ENCODE measurements at regions not wholly inside any gene's neighbourhood (a gene's known extent, or its start where the extent isn't known, plus 50 kb on each side); places are given as distances from the start of the nearest gene placed in this dataset.

DNA sequence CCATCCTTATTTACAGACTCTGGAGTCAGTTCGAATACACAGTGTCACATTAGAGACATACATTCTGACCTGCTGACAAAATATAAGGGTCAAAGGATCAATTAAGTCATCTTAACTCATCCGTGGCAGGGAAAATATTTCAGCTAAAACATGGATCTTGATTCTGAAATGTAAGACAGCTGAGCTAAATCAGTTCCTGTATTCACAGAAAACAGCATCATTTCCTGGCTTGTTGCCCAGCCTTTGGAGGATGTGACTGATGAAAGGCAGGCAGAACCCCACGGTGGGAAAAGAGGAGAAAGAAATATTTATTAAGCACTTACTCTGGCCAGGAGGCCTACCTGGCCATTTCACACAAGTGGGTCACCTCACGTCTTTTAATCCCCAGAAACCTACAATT, 101.9 kb downstream of the GAS2L3 start:
- peak; percentile 49 for DNase-seq

DNA sequence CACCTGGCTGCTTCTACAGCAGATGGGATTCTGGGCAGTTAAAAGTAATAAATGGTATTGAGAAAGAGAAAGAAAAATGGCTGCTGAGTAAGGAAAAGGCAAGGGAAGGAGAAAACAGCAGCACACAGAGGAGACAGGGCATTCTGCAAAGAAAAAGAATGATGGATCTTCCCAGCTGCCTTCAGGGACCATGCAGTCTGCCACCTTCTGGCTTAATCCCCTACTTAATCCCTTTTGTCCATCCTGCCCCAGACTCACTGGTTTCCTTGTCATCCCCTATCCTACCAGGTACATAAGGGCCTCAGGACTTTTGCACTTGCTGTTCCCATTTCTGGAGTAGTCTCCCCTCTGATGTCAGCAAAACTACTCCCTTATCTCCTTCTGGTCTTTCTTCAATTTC, 107.6 kb downstream of the GAS2L3 start:
- DNase-seq = no peak

DNA sequence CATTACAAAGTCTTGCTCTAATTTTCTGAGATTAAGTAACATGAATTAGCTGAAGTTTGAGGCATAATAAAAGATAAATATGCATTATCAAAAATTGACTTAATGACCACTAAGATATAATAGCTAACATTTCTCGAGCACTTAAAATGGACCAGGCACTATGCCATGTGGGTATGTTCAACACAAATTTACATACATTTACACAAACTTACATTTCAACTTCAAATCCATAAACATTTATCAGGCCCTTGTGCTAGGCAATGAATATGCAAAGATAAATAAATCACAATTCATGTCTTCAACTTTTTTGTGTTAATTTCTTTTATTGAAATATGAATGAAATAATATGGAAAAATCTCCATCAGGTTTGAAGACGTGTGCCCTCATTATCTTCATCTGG, 108.7 kb downstream of the GAS2L3 start:
- no peak for DNase-seq

DNA sequence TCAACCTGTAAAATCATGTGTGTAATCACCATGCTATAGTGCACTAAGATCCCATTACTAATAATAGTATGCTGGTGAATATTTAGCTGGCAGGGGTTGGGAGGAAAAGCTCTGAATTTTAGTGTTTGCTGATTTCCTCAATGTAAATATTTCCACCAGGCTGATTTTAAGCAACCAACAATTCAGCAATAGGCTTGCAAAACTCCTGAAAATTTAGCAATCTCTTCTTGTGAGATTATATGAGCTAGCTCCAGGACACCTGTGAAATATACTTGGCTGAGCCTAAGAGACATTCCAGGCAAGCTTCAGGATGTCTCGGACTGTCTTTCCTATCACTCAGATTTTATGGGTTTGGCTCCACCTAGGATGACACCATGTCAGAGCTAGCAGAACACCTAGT, 106.9 kb upstream of the ANO4 start:
- no peak for DNase-seq

DNA sequence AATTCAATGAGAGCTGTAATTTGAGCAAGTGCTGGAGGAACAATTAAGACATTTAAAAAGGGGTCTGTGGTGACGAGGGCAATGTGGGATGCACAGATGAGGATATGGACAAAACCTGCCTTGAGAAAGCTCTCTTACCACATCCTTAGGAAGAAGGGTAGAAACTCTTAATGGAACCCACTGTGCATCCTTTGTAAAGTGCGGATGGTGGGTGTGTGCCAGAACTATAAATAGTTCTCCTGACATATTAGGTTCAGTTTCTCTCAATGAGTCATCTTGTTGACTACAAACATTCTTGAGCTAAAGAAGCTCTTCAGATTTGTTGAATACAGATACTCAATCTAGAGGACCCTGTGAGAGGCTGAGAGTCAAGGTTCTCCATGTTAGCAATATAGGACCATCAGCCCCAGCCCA, 106.1 kb upstream of the ANO4 start:
- no peak for DNase-seq

DNA sequence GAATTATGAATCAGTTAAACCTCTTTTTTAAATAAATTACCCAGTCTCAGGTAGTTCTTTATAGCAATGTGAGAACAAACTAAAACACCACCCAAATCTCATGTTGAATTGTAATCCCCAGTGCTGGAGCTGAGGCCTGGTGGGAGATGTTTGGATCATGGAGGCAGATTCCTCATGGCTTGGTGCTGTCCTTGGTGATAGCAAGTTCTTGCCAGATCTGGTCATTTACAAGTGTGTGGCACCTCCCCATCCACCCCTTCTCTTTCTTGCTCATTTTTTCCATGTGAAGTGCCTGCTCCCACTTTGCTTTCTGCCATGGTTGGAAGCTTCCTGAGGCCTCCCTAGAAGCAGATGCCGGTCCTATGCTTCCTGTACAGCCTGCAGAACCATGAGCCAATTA, 102.1 kb upstream of the ANO4 start:
- no peak for DNase-seq

DNA sequence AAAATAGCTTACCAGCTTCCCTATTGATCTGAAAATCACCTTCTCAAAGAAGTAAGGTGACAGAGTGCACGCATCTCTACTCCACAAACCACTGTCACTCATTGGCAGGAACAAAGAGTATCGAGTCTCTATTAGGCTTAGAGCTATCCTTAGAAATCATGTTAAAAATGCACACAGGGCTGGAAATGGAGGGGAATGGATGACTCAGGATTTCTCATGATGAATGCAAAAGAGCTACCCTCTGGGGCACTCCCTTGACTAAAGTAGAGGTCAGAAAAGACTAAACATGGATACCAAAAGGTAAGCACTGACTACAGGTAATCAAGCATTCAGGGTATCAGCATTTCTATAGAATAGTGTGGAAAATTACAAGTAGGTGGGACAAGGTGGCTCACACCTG, 96.1 kb upstream of the ANO4 start:
- no peak for DNase-seq

DNA sequence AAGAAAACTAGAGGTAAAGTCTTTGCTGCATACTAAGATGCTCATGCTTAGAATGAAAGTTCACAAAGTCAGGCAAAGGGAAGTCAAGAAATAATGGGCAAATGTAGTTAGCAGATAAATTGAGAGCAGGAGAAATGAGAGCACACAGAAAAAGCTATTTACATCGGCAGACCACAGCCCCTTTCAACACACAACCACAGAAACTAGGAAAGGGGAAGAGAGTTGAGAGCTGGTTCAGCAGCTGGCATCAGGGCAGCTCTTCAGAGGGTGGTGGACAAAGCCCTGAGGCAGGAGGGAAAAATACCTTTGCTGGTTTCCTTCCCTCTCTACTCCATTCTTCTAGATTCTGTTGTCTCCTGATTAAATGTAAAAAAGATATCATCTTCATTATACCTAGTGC, 95.4 kb upstream of the ANO4 start:
- no peak for DNase-seq

DNA sequence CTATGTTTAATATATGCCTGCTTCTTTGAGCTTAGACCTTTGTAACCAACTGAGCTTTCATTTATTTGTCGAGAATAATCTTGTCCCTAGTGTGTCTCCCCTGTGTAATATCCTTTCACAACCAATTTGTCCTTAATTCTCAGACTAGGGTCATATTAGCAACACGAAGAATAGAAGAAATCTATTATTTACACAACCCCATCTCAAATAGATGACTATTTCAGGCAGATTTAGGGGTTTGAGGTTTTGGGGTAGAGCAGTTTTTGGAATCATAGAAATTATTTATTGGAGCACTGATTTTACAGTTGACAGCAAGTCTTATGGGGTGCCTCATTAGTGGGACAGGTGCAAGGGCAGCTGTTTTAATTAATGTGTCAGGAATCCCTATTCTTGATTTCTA, 91.2 kb upstream of the ANO4 start:
- no peak for DNase-seq

DNA sequence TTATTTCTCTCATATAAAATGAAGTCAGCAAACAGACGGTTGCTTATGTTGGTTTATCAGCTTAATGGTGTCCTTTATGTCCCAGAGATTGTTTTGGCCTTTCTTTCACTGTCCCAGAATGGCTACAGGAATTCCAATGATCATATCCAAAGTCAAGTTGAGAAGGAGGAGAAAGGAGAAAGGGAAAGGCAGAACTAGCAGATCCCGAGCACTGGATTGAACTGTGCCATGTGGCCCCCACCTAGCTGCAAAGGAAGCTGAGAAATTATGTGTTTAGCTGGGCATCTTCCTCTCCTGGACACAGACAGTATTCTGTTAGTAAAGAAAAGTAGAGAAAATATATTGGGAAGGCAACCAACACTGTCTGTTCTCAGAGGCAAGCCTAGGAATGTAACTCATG, 90.7 kb upstream of the ANO4 start:
- no peak for DNase-seq

DNA sequence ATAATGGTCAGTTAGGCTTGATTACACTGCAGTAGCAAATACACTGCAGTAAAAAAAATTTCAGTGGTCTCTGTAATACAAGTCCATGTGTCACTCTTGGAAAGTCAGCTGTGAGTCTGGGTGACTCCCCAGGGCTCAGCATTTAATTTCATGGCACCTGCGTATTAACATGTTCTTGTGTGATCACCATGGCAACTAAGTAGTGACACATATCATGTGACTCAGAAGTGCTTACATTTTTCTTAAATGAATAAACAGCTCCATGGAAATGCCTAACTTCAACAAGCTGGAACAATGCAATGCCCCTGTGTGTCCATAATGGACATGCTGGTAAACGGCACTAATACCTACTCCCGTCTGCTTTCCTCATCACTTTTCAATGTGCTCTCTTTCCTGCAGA, 88.5 kb upstream of the ANO4 start:
- DNase-seq = no peak

DNA sequence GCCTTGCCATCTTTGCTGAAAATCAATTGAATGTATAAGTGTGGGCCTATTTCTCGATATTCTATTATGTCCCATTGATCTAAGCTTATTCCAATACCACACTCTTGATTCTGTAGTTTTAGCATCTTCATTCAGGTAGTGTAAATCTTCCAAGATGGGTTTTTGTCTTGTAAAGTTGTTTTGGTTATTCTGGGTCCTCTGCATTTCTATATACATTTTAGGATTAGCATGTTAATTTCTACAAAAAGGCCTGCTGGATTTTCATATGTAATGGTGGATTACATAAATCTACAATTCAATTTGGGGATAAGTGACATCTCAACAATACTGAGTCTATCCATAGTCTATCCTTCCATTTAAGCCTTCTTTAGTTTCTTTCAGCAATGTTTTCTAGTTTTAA, 86.0 kb upstream of the ANO4 start:
- DNase-seq = no peak

DNA sequence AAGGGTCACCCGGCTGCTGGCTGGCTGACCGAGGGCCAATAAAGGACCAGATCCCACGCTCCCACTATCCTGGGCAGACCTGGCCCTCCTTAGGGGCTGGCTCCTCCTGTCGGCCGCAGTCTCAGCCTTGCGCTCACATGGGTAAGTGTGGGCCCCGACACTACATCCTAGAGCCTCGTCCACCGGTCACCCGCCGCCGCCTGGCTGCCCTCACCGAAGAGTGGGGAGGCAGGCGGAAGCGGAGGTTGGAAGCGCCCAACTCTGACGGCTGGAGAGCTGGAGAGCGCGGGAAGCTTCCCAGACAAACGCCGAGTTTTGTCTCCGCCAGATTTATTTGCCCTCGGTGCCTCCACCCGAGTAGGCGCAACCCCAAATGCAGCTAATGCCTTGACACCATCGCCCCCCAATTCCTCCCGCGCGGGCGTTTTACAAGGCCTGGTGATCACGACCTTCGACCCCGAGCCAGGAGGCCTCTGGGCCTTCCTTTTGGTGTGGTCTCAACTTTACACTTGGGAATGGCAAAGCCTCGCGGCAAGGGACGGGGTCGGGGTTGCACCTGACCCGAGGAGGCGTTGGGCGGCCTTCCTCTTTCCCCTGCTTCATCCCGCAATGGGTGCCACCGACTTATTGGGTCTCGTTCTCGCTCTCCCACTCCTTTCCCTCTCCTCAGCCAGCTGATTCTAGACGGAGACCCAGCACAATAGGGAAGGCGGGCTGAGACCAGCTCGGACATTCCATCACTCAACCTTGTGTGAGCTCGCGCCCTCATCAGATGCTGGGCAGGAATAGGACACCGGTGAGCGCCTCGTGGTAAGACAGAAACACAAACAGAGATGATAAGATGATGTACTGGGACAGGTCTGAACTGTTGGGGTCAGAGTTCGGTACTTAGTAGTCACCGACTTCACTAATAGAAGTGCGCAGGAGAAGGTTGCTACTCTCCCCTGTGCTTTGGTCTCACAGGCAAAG, 78.3 kb upstream of the ANO4 start:
- DNase-seq = no peak

DNA sequence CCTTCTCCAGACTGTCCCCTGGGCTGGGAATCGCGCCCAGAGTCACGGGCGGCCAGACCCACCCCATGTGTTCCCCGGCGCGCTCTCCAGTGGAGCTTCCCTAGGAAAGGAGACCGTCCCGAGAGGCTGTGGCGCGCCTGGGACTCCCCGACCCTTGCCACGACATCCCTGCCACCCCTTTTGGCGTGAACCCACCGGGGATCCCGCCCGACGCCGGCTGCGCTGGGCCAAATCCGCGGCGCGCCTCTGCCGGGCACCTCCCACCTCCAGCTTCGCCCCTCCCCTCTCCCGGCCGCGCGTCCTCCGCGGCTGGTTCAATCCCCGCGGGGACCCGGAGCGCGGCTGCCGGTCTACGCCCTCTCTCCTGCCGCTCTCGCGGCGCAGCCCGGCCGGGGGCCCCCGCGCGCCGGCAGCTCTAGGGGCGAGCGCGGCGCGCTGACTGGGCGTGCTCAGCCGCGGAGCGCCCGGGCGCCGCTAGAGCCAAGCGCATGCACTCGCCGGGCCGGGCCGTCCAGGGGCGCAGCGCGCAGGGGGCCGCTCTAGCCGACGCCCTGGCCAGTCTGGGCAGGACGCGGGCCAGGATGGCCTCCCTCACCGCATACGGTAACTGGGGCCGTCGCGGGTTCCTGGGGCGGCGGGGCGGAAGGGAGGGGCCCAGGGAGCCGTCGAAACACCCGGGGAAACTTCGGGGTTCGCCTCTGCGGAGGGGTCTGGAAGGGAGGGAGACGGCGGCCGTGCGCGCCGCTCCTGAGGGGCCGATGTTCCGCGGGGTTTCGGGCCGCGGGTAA, 77.4 kb upstream of the ANO4 start:
- DNase-seq = no peak

DNA sequence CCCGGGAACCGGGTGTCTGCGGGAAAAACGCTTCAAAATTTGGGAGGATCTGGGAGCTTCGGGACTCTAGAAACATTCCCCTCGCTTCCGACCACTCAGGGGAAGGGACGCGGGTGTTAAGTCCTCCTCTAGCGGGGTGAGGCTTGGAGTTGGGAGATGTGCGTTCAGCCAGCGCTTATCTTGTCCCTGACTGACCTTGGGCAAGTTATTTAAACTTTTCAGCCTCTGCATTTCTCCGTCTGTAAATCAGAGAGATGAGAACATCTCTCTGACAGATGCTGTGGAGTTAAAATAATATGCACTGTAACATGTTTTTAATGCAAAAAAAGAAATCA, 76.9 kb upstream of the ANO4 start:
- DNase-seq = no peak

DNA sequence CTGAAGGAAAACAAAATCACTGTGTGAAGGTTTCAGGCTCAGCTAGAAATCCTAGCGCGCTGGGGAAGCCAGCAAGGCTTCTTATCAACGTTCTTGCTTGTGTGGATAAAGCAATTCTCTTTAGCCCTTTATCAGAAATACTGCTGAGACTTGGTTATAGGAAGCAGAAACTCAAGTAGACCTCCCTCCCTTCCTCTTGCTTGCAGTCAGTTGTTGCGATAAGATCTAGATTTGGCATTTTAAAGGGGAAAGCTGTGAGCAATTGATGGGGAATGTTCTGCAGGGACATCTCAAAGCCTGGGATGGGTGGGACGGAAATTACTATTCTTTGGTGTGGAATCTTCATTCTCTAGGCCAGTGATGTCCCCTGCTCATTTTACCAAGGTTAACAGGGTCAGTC, 76.4 kb upstream of the ANO4 start:
- no peak for DNase-seq

DNA sequence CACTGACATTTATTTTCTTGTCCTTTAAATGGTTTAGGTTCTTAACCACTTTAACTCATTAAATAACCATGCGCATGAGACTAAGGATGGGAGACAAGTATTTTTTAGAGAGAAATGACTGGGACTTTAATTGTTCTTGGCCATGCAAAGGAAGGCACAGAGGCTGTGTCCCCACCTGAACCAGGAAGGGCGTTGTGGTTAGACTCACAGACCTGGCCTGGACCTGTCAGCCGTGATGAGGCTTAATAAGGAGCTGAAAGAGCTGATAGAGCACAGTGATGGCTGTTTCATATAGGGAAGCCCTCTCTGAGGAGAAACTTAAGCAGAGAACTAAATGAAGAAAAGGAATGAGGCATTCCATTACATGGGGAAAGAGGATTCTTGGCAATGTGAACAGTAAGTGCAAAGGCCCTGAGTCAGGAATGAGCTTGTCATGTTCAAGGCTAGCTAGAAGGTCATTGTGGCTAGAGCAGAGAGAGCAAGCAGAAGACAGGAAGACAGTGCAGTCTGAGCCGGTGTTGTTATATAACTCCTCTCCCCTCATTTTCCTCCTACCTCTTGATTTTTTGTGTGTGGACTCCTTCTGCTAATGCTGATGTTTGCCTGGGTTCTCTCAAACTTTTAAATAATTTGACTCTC, 74.4 kb upstream of the ANO4 start:
- DNase-seq = no peak

DNA sequence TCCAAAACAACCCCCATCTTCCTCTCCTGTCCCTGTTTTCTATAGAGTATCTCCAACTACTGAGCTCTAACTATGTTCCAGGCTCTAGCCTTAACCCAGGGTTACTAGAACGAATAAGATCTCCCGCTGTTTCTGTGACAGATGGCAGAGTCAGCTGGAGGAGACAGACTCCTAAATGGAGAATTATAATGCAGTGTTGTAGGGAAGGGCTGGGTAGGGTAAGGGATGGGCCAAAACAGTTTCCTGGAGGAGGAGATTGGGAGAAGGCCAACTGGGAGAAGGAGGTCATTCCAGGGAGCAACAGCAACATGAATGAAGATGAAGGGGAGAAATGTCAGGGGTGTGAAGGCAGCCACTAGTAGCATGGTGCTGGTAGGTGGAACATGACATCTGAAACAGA, 73.4 kb upstream of the ANO4 start:
- no peak for DNase-seq

DNA sequence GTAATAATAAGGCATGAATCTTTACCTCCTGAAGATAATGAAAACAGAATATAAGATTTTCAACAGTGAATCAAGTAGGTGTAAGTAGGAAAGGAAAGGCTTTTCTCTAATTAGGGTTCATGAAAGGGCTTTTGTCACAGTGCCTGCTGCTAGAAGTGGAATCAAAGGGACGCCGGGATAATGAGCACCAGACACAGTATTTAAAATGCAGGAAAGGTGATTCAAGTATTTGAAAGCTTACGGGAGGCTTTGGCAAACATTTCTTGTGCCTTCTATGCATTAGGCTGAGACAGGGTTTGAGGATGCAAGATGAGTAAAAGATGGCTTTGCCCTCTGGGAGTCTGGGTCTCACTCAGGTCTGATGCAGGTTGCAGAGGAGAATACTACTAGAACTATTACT, 70.5 kb upstream of the ANO4 start:
- DNase-seq = no peak

DNA sequence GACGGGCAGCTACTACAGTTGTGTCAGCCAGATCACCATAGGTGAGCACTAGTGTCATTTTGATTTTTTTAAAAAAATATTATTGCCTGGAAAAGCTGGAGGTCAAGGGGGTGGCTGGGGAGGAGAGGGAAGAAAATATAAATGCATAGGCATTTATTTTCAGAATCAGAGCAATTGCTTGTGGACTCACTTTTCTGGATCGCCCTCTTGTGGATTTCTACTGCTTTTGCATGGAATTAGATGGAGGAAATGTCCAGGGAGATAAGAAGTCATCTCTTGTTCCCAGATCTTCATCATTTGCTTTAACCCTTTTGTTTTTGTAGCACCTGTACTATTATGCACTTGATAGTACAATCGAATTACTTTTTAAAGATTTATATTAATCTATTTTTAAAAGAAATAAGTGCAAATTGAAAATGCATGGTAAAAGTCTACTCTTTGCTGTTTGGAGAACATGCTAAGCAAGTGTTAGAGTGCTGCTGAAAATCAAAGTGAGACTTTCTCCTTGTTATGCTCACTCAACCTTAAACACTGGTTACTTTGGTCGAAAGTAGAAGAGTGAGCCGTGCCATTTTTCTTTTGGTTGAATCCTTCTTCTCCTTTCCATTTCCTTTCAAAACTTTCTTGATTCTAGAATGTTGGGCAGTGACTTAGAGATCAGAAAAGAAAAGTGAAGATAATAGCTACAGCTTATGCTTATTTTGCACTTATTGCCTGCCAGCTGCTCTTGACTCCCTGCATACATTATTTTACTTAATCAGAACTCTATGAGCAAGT, 60.6 kb upstream of the ANO4 start:
- DNase-seq = no peak

DNA sequence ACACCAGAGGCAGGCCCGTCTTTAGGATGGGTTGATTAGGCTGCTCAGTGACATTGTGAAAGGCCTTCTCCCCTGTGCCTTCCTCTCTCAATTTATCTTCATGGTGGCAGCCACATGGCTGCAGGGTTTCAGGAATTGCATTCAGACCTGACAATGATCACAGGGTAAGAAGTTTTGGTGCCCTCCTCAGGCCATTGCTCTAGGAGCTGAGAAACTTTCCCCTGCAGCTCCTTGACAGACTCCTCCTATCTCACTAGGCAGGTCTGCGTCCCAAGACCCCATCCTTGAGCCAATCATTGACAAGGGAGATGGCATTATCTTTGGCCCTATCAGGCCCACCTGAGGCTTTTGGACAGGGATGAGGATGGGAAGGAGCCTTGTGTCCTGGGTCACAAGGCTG, 57.4 kb upstream of the ANO4 start:
- no peak for DNase-seq

DNA sequence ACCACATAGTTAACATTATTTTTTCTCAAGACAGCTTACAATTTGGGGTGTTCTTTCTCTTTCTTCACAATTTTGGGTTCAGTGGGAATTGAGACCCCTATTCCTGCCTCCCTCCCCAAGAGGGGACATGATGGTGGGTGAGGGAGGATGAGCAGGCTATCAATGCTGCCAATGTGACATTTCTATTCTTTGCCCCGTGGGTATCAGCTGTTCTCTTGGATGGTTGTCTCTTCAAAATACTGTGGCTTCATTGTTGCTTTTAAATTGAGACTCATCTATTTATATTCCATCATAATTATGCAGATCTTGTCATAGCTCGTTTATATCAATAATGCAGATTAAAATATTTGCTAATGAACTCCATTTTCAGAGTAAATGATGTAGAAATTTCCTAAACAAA, 56.5 kb upstream of the ANO4 start:
- no peak for DNase-seq
